Glutamatergic neuron (in vitro differentiated cells): ENCODE measurements at regions not wholly inside any gene's neighbourhood (a gene's known extent, or its start where the extent isn't known, plus 50 kb on each side); places are given as distances from the start of the nearest gene placed in this dataset.

Experiments
- DNase-seq: peaks from one replicate; pipeline ENCODE4 v3.0.0; 2022
- H3K27ac Mint-ChIP-seq: one replicate; pipeline ENCODE4 v1.8.0; 2020; ENCODE audit warnings: mild to moderate bottlenecking, mixed read lengths, inconsistent platforms; ENCODE audit not compliant: unreplicated experiment
- H3K27me3 Mint-ChIP-seq: one replicate; pipeline ENCODE4 v1.8.0; 2020; ENCODE audit warnings: mild to moderate bottlenecking, moderate library complexity, mixed read lengths, inconsistent platforms; ENCODE audit not compliant: unreplicated experiment
- H3K36me3 Mint-ChIP-seq: one replicate; pipeline ENCODE4 v1.8.0; 2020; ENCODE audit warnings: mild to moderate bottlenecking, mixed read lengths, inconsistent platforms; ENCODE audit not compliant: unreplicated experiment
- H3K4me1 Mint-ChIP-seq: one replicate; pipeline ENCODE4 v1.8.0; 2020; ENCODE audit warnings: mild to moderate bottlenecking, low read depth, mixed read lengths, inconsistent platforms; ENCODE audit not compliant: unreplicated experiment
- H3K4me3 Mint-ChIP-seq: one replicate; pipeline ENCODE4 v1.8.0; 2020; ENCODE audit warnings: mild to moderate bottlenecking, mixed read lengths, inconsistent platforms; ENCODE audit not compliant: unreplicated experiment
- H3K9me3 Mint-ChIP-seq: one replicate; pipeline ENCODE4 v1.8.0; 2020; ENCODE audit warnings: mild to moderate bottlenecking, moderate library complexity, mixed read lengths, inconsistent platforms; ENCODE audit not compliant: unreplicated experiment
- CTCF ChIP-seq: fragments of 200-600 bp; sonication (generic); IDR thresholded peaks from one replicate; pipeline ENCODE4 v1.5.0; 2021; ENCODE audit not compliant: partially characterized antibody, unreplicated experiment

- no peak overlapping the region for H3K27ac Mint-ChIP-seq
- H3K4me1 Mint-ChIP-seq: no peaks in the 10 kb centered on the region
- no peak for TF ChIP-seq CTCF
- H3K9me3 Mint-ChIP-seq: no peaks in the 10 kb centered on the region
- no peak overlapping the region for H3K4me3 Mint-ChIP-seq
- H3K36me3 Mint-ChIP-seq: no peaks in the 10 kb centered on the region
- no peaks in the 10 kb centered on the region for H3K27me3 Mint-ChIP-seq
- DNase-seq: no peak
Measured at GRCh38 chr4:127533028-127533700, 99.6 kb upstream of the INTU start.

- H3K27ac Mint-ChIP-seq: no peak overlapping the region
- TF ChIP-seq CTCF: no peak
- H3K4me3 Mint-ChIP-seq: no peak overlapping the region
- H3K27me3 Mint-ChIP-seq: no peaks in the 10 kb centered on the region
- H3K36me3 Mint-ChIP-seq: no peaks in the 10 kb centered on the region
- H3K9me3 Mint-ChIP-seq: no peaks in the 10 kb centered on the region
- no peak for DNase-seq
- H3K4me1 Mint-ChIP-seq: no peaks in the 10 kb centered on the region
Measured at GRCh38 chr4:127534041-127534825, 98.5 kb upstream of the INTU start.

- Mint-ChIP-seq H3K9me3 (no peaks in the 10 kb centered on the region), H3K4me1 (no peaks in the 10 kb centered on the region), H3K4me3 (no peak overlapping the region), H3K27me3 (no peaks in the 10 kb centered on the region), H3K27ac (no peak overlapping the region), H3K36me3 (no peaks in the 10 kb centered on the region)
- TF ChIP-seq CTCF: no peak
- no peak for DNase-seq
Measured at GRCh38 chr4:127538016-127538415, 94.7 kb upstream of the INTU start.

GRCh38 chr4:127540497-127541025 is 92.2 kb upstream of the INTU start:
- Mint-ChIP-seq H3K4me3 (no peak overlapping the region), H3K9me3 (no peaks in the 10 kb centered on the region), H3K4me1 (no peaks in the 10 kb centered on the region), H3K27ac (no peak overlapping the region), H3K36me3 (no peaks in the 10 kb centered on the region), H3K27me3 (peaks cover 2% of the 10 kb centered on the region)
- no peak for TF ChIP-seq CTCF
- DNase-seq: no peak

- no peak overlapping the region for H3K27ac Mint-ChIP-seq
- H3K4me1 Mint-ChIP-seq: peaks cover 3% of the 10 kb centered on the region
- no peaks in the 10 kb centered on the region for H3K36me3 Mint-ChIP-seq
- TF ChIP-seq CTCF: no peak
- no peak overlapping the region for H3K4me3 Mint-ChIP-seq
- H3K9me3 Mint-ChIP-seq: no peaks in the 10 kb centered on the region
- DNase-seq: no peak
- peaks cover 2% of the 10 kb centered on the region for H3K27me3 Mint-ChIP-seq
Measured at GRCh38 chr4:127545271-127545670, 87.5 kb upstream of the INTU start.
